ENCODE measurements at regions not wholly inside any gene's neighbourhood (a gene's known extent, or its start where the extent isn't known, plus 50 kb on each side); places are given as distances from the start of the nearest gene placed in this dataset.

GRCh38 chr7:80318081-80318480, 183.4 kb downstream of the GNAI1 start:
- CTCF ChIA-PET, result no interaction called here
- Histone ChIP-seq H3K36me3 (ENCODE audit: insufficient read depth, low read length, poor library complexity, severe bottlenecking) (no peaks in the 10 kb centered on the region), H3K27ac (ENCODE audit: low read depth, low read length, poor library complexity, severe bottlenecking) (no peak overlapping the region), H3K27me3 (replicated peaks; ENCODE audit: insufficient read depth, low read depth, low read length, poor library complexity) (no peaks in the 10 kb centered on the region), H3K4me3 (ENCODE audit: low read depth, low read length, poor library complexity, severe bottlenecking) (no peak overlapping the region), H3K4me1 (ENCODE audit: insufficient read depth, low read length, poor library complexity, severe bottlenecking) (no peaks in the 10 kb centered on the region), H3K9me3 (ENCODE audit: low read depth, low read length, poor library complexity, severe bottlenecking) (no peaks in the 10 kb centered on the region)
- intact Hi-C loops (cut with micrococcal nuclease; ENCODE audit: unreplicated experiment), result no loop called here
- POLR2A ChIA-PET (ENCODE audit: low non-redundant PET), result no interaction called here
- DNase-seq (ENCODE audit: low spot score), result no peak
- TF ChIP-seq CTCF (conservative IDR thresholded peaks at IDR 0.05; ENCODE audit: low read depth, low read length) (no peak), EZH2 (IDR thresholded peaks at IDR 0.05; ENCODE audit: borderline replicate concordance, low read depth, low read length, poor library complexity, severe bottlenecking) (no peak)
- BruUV-seq (replicated peaks), result no TSS peak

- CTCF ChIA-PET, result no interaction called here
- no TSS peak for BruUV-seq (replicated peaks)
- Histone ChIP-seq H3K27me3 (replicated peaks; ENCODE audit: insufficient read depth, low read depth, low read length, poor library complexity) (no peaks in the 10 kb centered on the region), H3K27ac (ENCODE audit: low read depth, low read length, poor library complexity, severe bottlenecking) (no peak overlapping the region), H3K4me1 (ENCODE audit: insufficient read depth, low read length, poor library complexity, severe bottlenecking) (no peaks in the 10 kb centered on the region), H3K36me3 (ENCODE audit: insufficient read depth, low read length, poor library complexity, severe bottlenecking) (no peaks in the 10 kb centered on the region), H3K9me3 (ENCODE audit: low read depth, low read length, poor library complexity, severe bottlenecking) (no peaks in the 10 kb centered on the region), H3K4me3 (ENCODE audit: low read depth, low read length, poor library complexity, severe bottlenecking) (no peak overlapping the region)
- intact Hi-C loops (cut with micrococcal nuclease; ENCODE audit: unreplicated experiment), result no loop called here
- POLR2A ChIA-PET (ENCODE audit: low non-redundant PET), result no interaction called here
- TF ChIP-seq EZH2 (IDR thresholded peaks at IDR 0.05; ENCODE audit: borderline replicate concordance, low read depth, low read length, poor library complexity, severe bottlenecking) (no peak), CTCF (conservative IDR thresholded peaks at IDR 0.05; ENCODE audit: low read depth, low read length) (no peak)
- no peak for DNase-seq (ENCODE audit: low spot score)
These were observed 182.2 kb downstream of the GNAI1 start for GRCh38 chr7:80316811-80317210.

- TF ChIP-seq CTCF (conservative IDR thresholded peaks at IDR 0.05; ENCODE audit: low read depth, low read length) (no peak), EZH2 (IDR thresholded peaks at IDR 0.05; ENCODE audit: borderline replicate concordance, low read depth, low read length, poor library complexity, severe bottlenecking) (no peak)
- Histone ChIP-seq H3K9me3 (ENCODE audit: low read depth, low read length, poor library complexity, severe bottlenecking) (no peaks in the 10 kb centered on the region), H3K27ac (ENCODE audit: low read depth, low read length, poor library complexity, severe bottlenecking) (no peak overlapping the region), H3K36me3 (ENCODE audit: insufficient read depth, low read length, poor library complexity, severe bottlenecking) (no peaks in the 10 kb centered on the region), H3K4me3 (ENCODE audit: low read depth, low read length, poor library complexity, severe bottlenecking) (no peak overlapping the region), H3K4me1 (ENCODE audit: insufficient read depth, low read length, poor library complexity, severe bottlenecking) (peaks cover 3% of the 10 kb centered on the region), H3K27me3 (replicated peaks; ENCODE audit: insufficient read depth, low read depth, low read length, poor library complexity) (no peaks in the 10 kb centered on the region)
- BruUV-seq (replicated peaks), result no TSS peak
- intact Hi-C loops (cut with micrococcal nuclease; ENCODE audit: unreplicated experiment), result no loop called here
- DNase-seq (ENCODE audit: low spot score), result no peak
- ChIA-PET POLR2A (ENCODE audit: low non-redundant PET) (no interaction called here), CTCF (no interaction called here)
These were observed 179.1 kb downstream of the GNAI1 start for GRCh38 chr7:80313716-80314115.

Measured in A673 (cell line).